Left forelimb (tissue), 1 donor: ENCODE measurements at regions not wholly inside any gene's neighbourhood (a gene's known extent, or its start where the extent isn't known, plus 50 kb on each side); places are given as distances from the start of the nearest gene placed in this dataset.
"Not testable (repeated sequence)": the region's sequence is repeated elsewhere in the genome, so short reads cannot be mapped to it uniquely, and the experiment has no call there.

Experiments used
- DNase-seq: peaks from one replicate; pipeline ENCODE4 v3.0.0-alpha.2; 2018; ENCODE audit warnings: low spot score

DNA sequence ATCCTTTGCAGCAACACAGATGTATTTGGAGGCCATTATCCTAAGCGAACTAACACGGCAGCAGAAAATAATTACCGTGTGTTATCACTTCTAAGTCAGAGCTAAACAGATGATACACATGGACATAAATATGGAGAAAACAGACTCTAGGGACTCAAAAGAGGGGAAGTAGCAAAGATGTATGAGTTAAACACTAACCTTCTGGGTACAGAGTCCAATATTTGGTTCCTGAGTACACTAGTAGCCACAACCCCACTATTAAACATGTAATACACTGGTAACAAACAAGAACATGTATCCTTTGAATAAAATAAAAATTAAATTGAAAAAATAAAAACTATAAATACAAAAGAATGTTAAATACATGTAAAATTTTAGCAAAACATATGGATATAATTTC lies 118.0 kb upstream of the SLITRK5 start:
- no peak for DNase-seq

DNA sequence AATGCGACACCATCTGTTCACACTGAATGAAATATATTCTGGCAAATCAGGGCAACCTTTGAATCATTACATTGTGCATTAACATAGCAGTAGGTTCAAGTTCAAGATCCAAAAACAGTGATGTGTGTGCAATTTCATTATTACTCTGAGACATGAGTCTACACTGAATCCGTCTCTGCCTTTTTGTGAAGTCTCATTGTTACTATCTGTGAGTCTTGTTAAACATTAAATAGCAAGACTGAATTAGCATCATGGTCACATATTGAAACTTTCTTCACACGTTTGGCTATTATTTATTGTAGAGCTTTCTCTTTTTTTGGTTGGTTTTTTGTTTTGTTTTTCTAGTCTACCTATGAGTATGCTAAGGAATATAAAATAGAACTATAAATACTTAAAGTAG lies 117.1 kb upstream of the SLITRK5 start:
- no peak for DNase-seq

DNA sequence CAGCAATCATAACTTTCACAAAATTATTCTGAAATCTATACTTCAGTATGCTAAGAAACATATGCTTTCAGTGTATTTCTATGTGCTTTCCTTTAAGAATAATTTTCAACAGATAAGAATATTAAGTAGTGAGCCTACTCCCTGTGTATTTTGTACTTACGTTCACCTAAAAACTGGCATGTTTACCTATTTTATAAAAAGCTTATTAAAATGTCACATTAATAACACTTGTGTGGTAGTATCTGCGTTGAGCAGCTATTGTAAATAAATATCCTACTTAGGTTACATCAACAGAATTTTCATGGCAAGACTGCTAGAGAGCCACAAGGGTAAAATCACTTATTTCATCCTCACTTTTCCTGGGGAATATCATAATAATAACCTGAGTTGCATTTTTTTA lies 113.4 kb upstream of the SLITRK5 start:
- DNase-seq, result no peak

DNA sequence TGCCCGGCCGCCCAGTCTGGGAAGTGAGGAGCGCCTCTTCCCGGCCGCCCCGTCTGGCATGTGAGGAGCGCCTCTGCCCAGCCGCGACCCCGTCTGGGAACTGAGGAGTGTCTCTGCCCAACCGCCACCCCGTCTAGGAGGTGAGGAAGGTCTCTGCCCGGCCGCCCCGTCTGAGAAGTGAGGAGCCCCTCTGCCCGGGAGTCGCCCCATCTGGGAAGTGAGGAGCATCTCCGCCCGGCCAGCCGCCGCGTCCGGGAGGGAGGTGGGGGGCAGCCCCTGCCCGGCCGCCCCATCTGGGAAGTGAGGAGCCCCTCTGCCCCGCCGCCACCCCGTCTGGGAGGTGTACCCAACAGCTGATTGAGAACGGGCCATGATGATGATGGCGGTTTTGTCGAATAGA lies 109.6 kb upstream of the SLITRK5 start:
- not testable (repeated sequence) for DNase-seq

DNA sequence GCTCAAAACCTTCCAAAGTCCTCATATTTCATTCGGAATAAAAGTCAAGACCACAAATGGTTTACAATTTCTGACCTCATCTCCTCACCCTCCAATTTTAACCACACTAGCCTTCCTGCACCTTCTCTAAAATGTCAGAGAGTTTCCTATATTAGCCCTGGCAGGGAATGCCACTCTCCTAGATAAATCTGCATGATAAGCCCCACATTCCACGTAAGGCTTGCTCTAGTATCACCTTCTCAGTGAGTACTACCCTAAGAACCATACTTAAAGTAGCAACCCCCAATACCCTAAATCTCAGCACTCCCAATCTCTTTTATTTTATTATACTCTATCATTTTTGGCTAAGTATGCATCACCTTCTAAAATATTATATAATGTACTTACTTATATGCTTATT lies 100.5 kb upstream of the SLITRK5 start:
- DNase-seq, result no peak

DNA sequence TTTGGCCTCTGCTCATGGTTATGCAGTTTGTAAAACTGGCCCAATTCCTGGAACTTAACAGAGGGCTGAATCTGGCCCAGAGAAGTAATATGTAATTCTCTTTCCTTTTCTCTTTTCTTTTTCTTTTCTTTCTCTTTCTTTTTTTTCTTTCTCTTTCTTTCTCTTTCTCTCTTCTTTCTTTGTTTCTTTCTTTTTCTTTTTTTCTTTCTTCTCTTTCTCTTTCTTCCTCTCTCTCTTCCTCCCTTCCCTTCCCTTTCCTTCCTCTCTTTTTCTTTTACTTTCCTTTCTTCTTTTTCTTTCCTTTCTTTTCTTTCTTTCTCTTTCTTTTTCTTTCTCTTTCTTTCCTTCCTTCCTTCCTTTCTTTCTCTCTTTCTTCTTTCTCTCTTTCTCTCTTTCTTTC lies 88.8 kb upstream of the SLITRK5 start:
- no peak for DNase-seq

DNA sequence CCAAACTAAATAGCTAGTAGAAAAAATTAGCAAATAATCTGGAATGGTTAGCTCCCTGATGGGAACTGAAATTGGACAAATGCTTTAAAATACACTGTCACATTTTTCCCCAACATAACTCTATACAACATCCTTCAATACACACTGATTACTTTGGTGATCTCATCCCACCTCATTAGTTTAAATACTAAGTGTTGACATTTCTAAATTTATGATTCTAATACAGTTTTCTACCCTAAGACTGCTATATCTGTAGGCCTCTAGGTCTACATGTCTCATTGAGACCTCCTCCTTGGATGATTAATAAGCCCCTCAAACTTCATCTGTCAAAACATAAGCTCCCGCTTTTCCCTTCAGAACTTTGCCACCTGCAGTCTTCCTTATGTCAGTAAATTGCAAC lies 80.7 kb upstream of the SLITRK5 start:
- DNase-seq, result no peak

DNA sequence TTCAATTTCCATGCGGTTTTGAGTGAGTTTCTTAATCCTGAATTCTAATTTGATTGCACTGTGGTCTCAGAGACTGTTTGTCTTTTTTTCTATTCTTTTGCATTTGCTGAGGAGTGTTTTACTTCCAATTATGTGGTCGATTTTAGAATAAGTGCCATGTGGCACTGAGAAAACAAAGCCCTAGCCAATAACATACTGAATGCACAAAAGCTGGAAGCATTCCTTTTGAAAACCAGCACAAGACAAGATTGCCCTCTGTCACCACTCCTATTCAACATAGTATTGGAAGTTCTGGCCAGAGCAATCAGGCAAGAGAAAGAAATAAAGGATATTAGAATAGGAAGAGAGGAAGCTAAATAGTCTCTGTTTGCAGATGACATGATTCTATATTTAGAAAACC lies 66.7 kb upstream of the SLITRK5 start:
- DNase-seq, result not testable (repeated sequence)

DNA sequence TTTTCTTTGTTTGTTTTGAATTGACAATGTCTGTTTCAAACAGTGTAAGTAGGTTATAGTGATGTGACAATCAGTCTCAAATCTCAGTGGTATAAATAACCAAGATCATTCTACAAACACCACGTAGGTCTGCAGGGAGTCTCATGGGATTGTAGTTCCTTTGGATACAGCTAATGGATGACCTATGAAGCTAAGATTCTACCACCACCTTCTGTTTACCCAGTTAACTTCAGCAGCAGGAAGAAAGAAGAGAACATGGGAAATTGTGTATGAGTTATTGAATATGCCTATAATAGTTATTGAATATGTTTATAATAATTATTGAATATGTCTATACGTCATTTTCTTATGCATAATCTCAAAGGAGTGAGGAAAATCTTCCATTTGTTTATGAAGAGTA lies 63.9 kb upstream of the SLITRK5 start:
- no peak for DNase-seq

DNA sequence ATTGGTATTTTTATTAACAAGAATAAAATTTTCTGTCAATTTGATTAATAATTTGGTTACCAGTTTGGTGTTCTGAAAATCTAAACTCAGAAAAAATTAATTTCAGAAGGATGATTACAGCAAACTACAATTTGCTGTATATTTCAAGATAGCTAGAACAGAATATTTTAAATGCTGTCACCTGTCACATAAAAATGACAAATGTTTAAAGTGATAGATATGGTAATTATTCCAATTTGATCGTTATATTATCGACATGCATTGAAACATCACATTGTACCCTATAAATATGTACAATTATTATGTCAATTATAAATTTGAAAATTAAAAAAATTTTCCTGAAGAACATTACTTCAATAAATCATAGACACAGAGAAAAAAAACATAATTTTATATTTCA lies 56.9 kb upstream of the SLITRK5 start:
- DNase-seq, result no peak
